Vagina (tissue), 2 donors: ENCODE measurements at regions not wholly inside any gene's neighbourhood (a gene's known extent, or its start where the extent isn't known, plus 50 kb on each side); places are given as distances from the start of the nearest gene placed in this dataset.

Experiments used
- CTCF ChIP-seq, 3 experiments: fragments of 450-650 bp in 2 of 3; fragments of 200-600 bp in 1 of 3; sonication (generic) in 1 of 3; IDR thresholded peaks; one replicate each; pipeline ENCODE4 v1.5.1; 2017 to 2019; ENCODE audit warnings: antibody characterized with exemption in 3 of 3, mild to moderate bottlenecking in 2 of 3, moderate library complexity in 2 of 3
- POLR2A ChIP-seq, 2 donors: fragments of 450-650 bp; IDR thresholded peaks; one replicate each; pipeline ENCODE4 v1.6.1; 2017; ENCODE audit warnings: antibody characterized with exemption in 2 of 2, mild to moderate bottlenecking in 2 of 2, moderate library complexity in 2 of 2

DNA sequence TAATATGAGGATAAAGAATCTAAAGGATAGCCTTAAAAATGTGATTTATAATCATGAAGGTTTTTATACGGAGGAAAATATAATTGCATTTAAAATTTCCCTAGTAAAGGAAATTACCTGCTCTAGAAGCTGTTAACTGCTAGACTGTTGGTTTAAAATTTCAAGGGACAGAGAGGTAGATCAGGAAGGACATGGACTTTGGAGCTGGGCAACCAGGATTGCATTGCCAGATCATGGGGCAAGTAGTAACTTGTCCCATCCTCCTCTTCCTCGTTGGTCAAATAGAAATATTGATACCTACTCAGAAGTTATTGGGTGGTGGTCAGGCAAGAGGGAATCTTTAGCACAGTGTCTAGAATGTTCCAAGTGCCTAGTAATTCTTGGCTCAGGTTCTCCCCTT is 525.1 kb downstream of the MFSD1 start:
- TF ChIP-seq CTCF (IDR thresholded peaks at IDR 0.05) (no peak), POLR2A (IDR thresholded peaks at IDR 0.05) (no peak)
